K562 (cell line): ENCODE measurements at regions not wholly inside any gene's neighbourhood (a gene's known extent, or its start where the extent isn't known, plus 50 kb on each side); places are given as distances from the start of the nearest gene placed in this dataset.

Experiments used
- ATAC-seq: fragments of 200-7000 bp; cut with Tn5 transposase; 3 replicates; pipeline ENCODE4 v1.9.1; 2020; ENCODE audit warnings: moderate library complexity
- BruUV-seq: library from RNA; stranded (reverse); fragments of 400-500 nt; replicated peaks from 2 replicates; lab custom pipeline; 2021; lab: Mats Ljungman, UMichigan
- CTCF ChIA-PET: fragments of 300-600 bp; formaldehyde crosslinking; extraction: SDS; loops from one replicate; lab custom pipeline; 2021; ENCODE audit warnings: low intra/inter-chr PET ratio; lab: Yijun Ruan, JAX
- POLR2A ChIA-PET: fragments of 300-600, 350-650 bp; sonication (Branson Sonifier 250); formaldehyde crosslinking; extraction: SDS; loops from one replicate; lab custom pipeline; 2021; ENCODE audit warnings: antibody characterized with exemption, inconsistent platforms; lab: Yijun Ruan, JAX
- DNase-seq, 4 experiments: peaks; one replicate each; pipeline versions ENCODE4 v3.0.0 to v3.0.0-alpha.2; 2011 to 2018; ENCODE audit warnings: low spot score in 3 of 4, mixed read lengths in 3 of 4; ENCODE audit errors: extremely low read depth in 1 of 4
- FAIRE-seq: peaks from 2 replicates; lab custom pipeline; 2011; peaks lifted over from hg19 to GRCh38; lab: Jason Lieb, UNC
- H2AFZ ChIP-seq: 2 replicates; pipeline ENCODE4 v1.6.0; 2011; ENCODE audit warnings: low read depth, low read length, control low read depth, inconsistent platforms
- H3K27ac ChIP-seq: fragments of 200-600 bp; 3 replicates; pipeline ENCODE4 v1.8.0; 2011; ENCODE audit warnings: low read depth, mild to moderate bottlenecking, control low read depth, inconsistent platforms, low read length, moderate library complexity, mixed read lengths; ENCODE audit errors: extremely low read depth
- H3K27me3 ChIP-seq, 2 experiments: fragments of 300-600 bp in 1 of 2; 2 replicates in 1 of 2; 3 replicates in 1 of 2; pipeline versions ENCODE4 v1.6.0 to v1.8.0; 2011; ENCODE audit warnings: inconsistent platforms in 2 of 2, low read length in 2 of 2, mild to moderate bottlenecking in 1 of 2, mixed read lengths in 1 of 2, moderate library complexity in 1 of 2; ENCODE audit not compliant: control insufficient read depth in 2 of 2, insufficient read depth in 2 of 2
- H3K36me3 ChIP-seq: fragments of 300-600 bp; 3 replicates; pipeline ENCODE4 v1.8.0; 2011; ENCODE audit warnings: mild to moderate bottlenecking, low read length, inconsistent platforms; ENCODE audit not compliant: control insufficient read depth, insufficient read depth
- H3K4me1 ChIP-seq, 2 experiments: fragments of 200-600 bp in 1 of 2; replicated peaks in 1 of 2; 2 replicates in 1 of 2; 3 replicates in 1 of 2; pipeline versions ENCODE4 v1.5.1 to v1.8.0; 2011; ENCODE audit warnings: inconsistent platforms in 2 of 2, low read length in 2 of 2, mild to moderate bottlenecking in 1 of 2, mixed read lengths in 1 of 2, moderate library complexity in 1 of 2; ENCODE audit not compliant: control insufficient read depth in 2 of 2, insufficient read depth in 2 of 2
- H3K4me2 ChIP-seq: 2 replicates; pipeline ENCODE4 v1.6.1; 2011; ENCODE audit warnings: low read length, control low read depth, inconsistent platforms, mixed read lengths; ENCODE audit not compliant: insufficient read depth
- H3K4me3 ChIP-seq: fragments of 200-600 bp; sonication (generic), shearing (Covaris generic); 2 replicates; pipeline ENCODE4 v1.5.1; 2016; ENCODE audit warnings: control low read depth, inconsistent platforms
- H3K79me2 ChIP-seq: fragments of 200-600 bp; 3 replicates; pipeline ENCODE4 v1.8.0; 2011; ENCODE audit warnings: low read length, inconsistent platforms; ENCODE audit not compliant: control insufficient read depth, insufficient read depth
- H3K9ac ChIP-seq, 2 experiments: 2 replicates each; pipeline versions ENCODE4 v1.6.0 to v1.6.1; 2011; ENCODE audit warnings: low read depth in 2 of 2, low read length in 2 of 2, control low read depth in 1 of 2, inconsistent platforms in 1 of 2, mild to moderate bottlenecking in 1 of 2, mixed read lengths in 1 of 2; ENCODE audit not compliant: insufficient read depth in 1 of 2
- H3K9me1 ChIP-seq: one replicate; pipeline ENCODE4 v1.6.0; 2011; ENCODE audit warnings: inconsistent platforms, mild to moderate bottlenecking, low read length, moderate library complexity; ENCODE audit not compliant: control insufficient read depth, insufficient read depth
- H3K9me3 ChIP-seq: replicated peaks from 2 replicates; pipeline ENCODE4 v1.5.1; 2011; ENCODE audit warnings: low read depth, low read length, inconsistent platforms; ENCODE audit not compliant: control insufficient read depth, insufficient read depth
- H4K20me1 ChIP-seq: replicated peaks from 2 replicates; pipeline ENCODE4 v1.6.1; 2011; ENCODE audit warnings: low read length, inconsistent platforms, mixed read lengths; ENCODE audit not compliant: control insufficient read depth, insufficient read depth
- E2F4 ChIP-seq: sonication (generic); formaldehyde crosslinking; IDR thresholded peaks from 2 replicates; pipeline ENCODE4 v1.8.0; 2022; ENCODE audit warnings: mild to moderate bottlenecking, low read depth, missing genetic modification reagents
- HNRNPUL1 ChIP-seq: fragments of 200-400 bp; formaldehyde crosslinking; IDR thresholded peaks from 2 replicates; pipeline ENCODE4 v1.6.1; 2017; ENCODE audit warnings: low read length
- NFATC3 ChIP-seq: fragments of 450-650 bp; IDR thresholded peaks from 2 replicates; pipeline ENCODE4 v1.6.1; 2017; ENCODE audit warnings: mild to moderate bottlenecking
- PHTF2 ChIP-seq: fragments of 250-450 bp; sonication (Bioruptor Pico); IDR thresholded peaks from 2 replicates; pipeline ENCODE4 v1.5.0; 2021; ENCODE audit warnings: mild to moderate bottlenecking
- RBM15 ChIP-seq: fragments of 200-400 bp; formaldehyde crosslinking; IDR thresholded peaks from 2 replicates; pipeline ENCODE4 v1.6.1; 2018; ENCODE audit warnings: mild to moderate bottlenecking, low read length, moderate library complexity; ENCODE audit not compliant: insufficient read depth
- RCOR1 ChIP-seq, 2 experiments: IDR thresholded peaks; 2 replicates each; pipeline ENCODE4 v1.6.1; 2012; ENCODE audit warnings: low read depth in 2 of 2, low read length in 2 of 2, borderline replicate concordance in 1 of 2, improper control_type of control experiment in 1 of 2
- TAF7 ChIP-seq: fragments of 450-650 bp; IDR thresholded peaks from 2 replicates; pipeline ENCODE4 v1.6.1; 2016; ENCODE audit warnings: missing genetic modification characterization, missing compliant biosample characterization
- ZBTB7A ChIP-seq: IDR thresholded peaks from 2 replicates; pipeline ENCODE4 v1.6.1; 2011; ENCODE audit warnings: low read depth, mild to moderate bottlenecking, low read length, moderate library complexity, borderline replicate concordance; ENCODE audit not compliant: control insufficient read depth
- ZZZ3 ChIP-seq: fragments of 450-650 bp; IDR thresholded peaks from 2 replicates; pipeline ENCODE4 v1.6.1; 2016; ENCODE audit warnings: antibody characterized with exemption, mild to moderate bottlenecking, moderate library complexity
- WGBS: fragments of 100-300 bp; shearing (Covaris generic); methylation state at CpG from one replicate; pipeline ENCODE4 v1.1.6; 2016; ENCODE audit warnings: low coverage, mixed read lengths; ENCODE audit not compliant: insufficient coverage; ENCODE audit errors: missing lambda C conversion rate; 5-methylcytosine and 5-hydroxymethylcytosine counted together
- in situ Hi-C: fragments of 300-500 bp; cut with MboI; formaldehyde crosslinking; loops from 4 replicates; pipeline ENCODE4 v1.15.0; 2018; ENCODE audit warnings: inconsistent platforms, mixed read lengths
- intact Hi-C: fragments of 100-400 bp; cut with micrococcal nuclease; formaldehyde crosslinking; loops from 2 replicates; pipeline ENCODE4 v1.14.2; 2022

- Histone ChIP-seq H3K9ac (no peak overlapping the region), H3K79me2 (no peaks in the 10 kb centered on the region), H2AFZ (no peak overlapping the region), H3K27me3 (peaks cover 2 to 13% of the 10 kb centered on the region in 2 experiments; a peak in 4 of 5 replicates), H3K9me1 (no peaks in the 10 kb centered on the region), H3K9me3 (no peaks in the 10 kb centered on the region), H3K4me2 (no peak overlapping the region), H4K20me1 (no peaks in the 10 kb centered on the region), H3K36me3 (no peaks in the 10 kb centered on the region), H3K4me1 (peaks cover 0 to 20% of the 10 kb centered on the region in 2 experiments; a peak in 2 of 5 replicates), H3K27ac (no peak overlapping the region), H3K4me3 (no peak overlapping the region)
- CTCF ChIA-PET, result no interaction called here
- DNase-seq, result no peak
- in situ Hi-C loops, result no loop called here
- intact Hi-C loops, result no loop called here
- POLR2A ChIA-PET, result interaction anchor here (1.0 kb wide), 1 partner anchor 10 kb away, joined by 3 read pairs; no protein-coding TSS in a partner anchor
- 33% methylated on average over 1 of the region's 1 CpG for WGBS
- no peak for FAIRE-seq
- no peak for ATAC-seq
- BruUV-seq, result no TSS peak
- TF ChIP-seq HNRNPUL1 (no peak), TAF7 (tag) (no peak), NFATC3 (no peak), RCOR1 (IDR thresholded peaks at IDR 0.05; ENCODE audit: borderline replicate concordance in 1 of 2, low read depth in 2 of 2, low read length in 2 of 2) (no peak), PHTF2 (CRISPR knock-in tag) (no peak), ZBTB7A (no peak), RBM15 (no peak), E2F4 (CRISPR knock-in tag) (no peak), ZZZ3 (no peak)
- TF ChIP-seq, all 486 proteins: peak for 0
Measured at GRCh38 chr2:41943159-41943558, 104.7 kb upstream of the PKDCC start.
